T-helper 1 cell (primary cell): ENCODE measurements at regions not wholly inside any gene's neighbourhood (a gene's known extent, or its start where the extent isn't known, plus 50 kb on each side); places are given as distances from the start of the nearest gene placed in this dataset.

Source experiments
- DNase-seq, 5 donors: peaks; one replicate each; pipeline ENCODE4 v3.0.0-alpha.2; 2012 to 2020

- peak in 1 of 5 donors; percentile 46 for DNase-seq
Measured at GRCh38 chr7:21365866-21366624, 61.8 kb upstream of the SP4 start.

DNA sequence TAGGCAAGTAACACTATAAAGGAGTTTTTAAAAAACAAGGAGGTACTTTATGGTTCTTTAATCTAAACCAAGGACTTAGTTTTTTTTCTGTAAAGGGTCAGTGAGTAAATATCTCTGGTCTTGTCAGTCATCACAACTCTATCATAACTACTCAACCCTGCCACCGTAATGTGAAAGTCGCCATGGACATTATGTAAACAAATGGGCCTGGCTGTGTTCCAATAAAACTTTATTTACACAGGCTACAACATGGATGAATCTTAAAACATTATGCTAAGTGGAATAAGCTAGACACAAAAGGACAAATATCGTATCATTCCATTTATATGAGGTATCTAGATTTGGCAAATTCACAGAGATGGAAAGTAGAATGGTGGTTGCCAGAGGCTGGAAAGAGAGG, 60.8 kb upstream of the SP4 start:
- no peak for DNase-seq

- no peak for DNase-seq
Measured at GRCh38 chr7:21367537-21367936, 60.3 kb upstream of the SP4 start.

DNA sequence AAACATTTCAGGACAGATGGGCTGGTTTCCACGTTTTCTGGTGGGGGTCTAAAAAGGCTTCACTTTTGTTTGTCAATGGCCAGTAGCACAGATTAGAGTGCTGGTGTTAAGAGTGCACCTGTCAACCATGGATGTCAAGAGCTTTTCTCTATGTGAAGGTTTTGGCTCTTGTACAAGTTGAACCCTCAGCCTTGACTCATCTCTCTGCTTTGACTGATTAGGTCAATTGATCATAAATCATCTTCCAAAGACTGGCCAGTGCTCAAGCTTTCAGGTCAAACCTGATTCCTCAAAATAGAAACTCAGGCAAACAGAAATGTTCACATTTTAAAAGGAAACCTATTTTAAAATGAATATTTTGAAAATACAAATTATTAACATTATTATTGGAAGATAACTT, 59.6 kb upstream of the SP4 start:
- DNase-seq = no peak

- DNase-seq = no peak
Measured at GRCh38 chr7:21370283-21370982, 57.5 kb upstream of the SP4 start.

DNA sequence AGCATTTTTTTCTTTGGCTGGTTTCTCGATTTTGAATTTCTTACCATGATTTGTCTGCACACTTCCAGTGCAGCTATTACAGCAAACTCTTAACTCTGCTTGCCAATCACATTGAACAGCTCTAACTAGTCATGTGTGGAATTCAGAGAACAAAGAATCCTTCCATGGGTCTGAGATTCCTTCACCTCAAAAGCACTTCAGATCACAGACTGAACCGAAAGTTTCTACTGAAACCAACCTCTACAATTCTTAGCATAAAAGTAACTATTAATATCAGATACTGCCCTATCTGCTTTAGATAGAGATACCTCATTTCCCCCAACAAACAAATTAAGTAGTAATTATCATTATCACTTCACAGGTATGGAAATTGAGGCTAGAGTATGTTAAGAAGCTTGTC, 56.5 kb upstream of the SP4 start:
- DNase-seq = no peak

- DNase-seq = no peak
Measured at GRCh38 chr7:21373031-21373430, 54.9 kb upstream of the SP4 start.

DNA sequence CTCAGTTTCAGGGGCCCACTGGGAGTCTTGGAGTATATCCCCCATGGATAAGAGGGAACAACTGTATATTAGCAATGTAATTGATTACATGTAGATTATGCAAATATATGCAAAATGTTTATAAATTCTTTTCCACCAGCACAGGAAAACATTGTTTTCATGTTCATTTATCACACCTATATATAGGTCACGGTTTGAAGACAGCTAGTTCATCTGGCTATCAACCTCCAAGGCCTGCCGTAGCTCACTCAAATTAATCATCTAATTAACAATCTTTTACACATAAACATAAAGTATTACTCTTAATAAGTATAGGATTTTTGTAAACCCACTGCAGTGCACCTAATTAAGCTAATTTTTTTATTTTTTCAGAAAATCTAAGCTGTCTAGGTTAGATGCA, 53.7 kb upstream of the SP4 start:
- DNase-seq = no peak

DNA sequence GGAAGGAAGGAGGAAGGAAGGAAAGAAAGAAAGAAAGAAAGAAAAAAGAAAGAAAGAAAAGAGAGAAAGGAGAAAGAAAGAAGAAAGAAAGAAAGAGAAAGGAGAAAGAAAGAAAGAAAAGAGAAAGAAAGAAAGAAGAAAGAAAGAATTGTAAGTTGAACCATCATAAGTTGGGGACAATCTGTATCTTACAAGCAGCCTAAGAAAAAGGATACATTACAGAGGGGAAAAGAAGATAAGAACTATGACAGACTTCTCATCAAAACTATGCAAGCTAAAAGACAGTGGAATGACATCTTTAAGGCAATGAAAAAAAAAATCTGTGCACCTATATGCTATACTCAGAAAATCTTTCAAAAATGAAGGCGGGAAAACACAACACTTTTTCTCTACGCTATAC, 50.3 kb upstream of the SP4 start:
- no peak for DNase-seq
